ENCODE measurements at regions not wholly inside any gene's neighbourhood (a gene's known extent, or its start where the extent isn't known, plus 50 kb on each side); places are given as distances from the start of the nearest gene placed in this dataset.

GRCh38 chr12:71007781-71008404, 87.4 kb upstream of the PTPRR start:
- DNase-seq = no peak
- Histone ChIP-seq H3K4me1 (ENCODE audit: control insufficient read depth in 1 of 2, insufficient read depth in 2 of 2, low read length in 2 of 2) (no peaks in the 10 kb centered on the region), H3K27ac (ENCODE audit: low read depth in 1 of 2, low read length in 2 of 2) (no peak overlapping the region), H3K36me3 (ENCODE audit: control insufficient read depth in 1 of 2, insufficient read depth in 2 of 2, low read length in 1 of 2) (no peaks in the 10 kb centered on the region), H3K4me3 (ENCODE audit: low read length in 2 of 2) (no peak overlapping the region), H3K9me3 (ENCODE audit: control insufficient read depth, low read length) (no peaks in the 10 kb centered on the region), H3K27me3 (ENCODE audit: control insufficient read depth in 1 of 2, insufficient read depth in 2 of 2, low read length in 1 of 2) (no peaks in the 10 kb centered on the region)
- no peak for ATAC-seq (ENCODE audit: low FRiP score)
- intact Hi-C loops (cut with DNase I) = no loop called here
- 93 to 95% methylated on average over 2 of the region's 2 CpGs for WGBS, 2 donors

GRCh38 chr12:71007020-71007419, 86.5 kb upstream of the PTPRR start:
- no peak overlapping the region for H3K4me3 ChIP-seq (ENCODE audit: low read length in 2 of 2)
- H3K27me3 ChIP-seq (ENCODE audit: control insufficient read depth in 1 of 2, insufficient read depth in 2 of 2, low read length in 1 of 2) = no peaks in the 10 kb centered on the region
- no peaks in the 10 kb centered on the region for H3K9me3 ChIP-seq (ENCODE audit: control insufficient read depth, low read length)
- no peaks in the 10 kb centered on the region for H3K36me3 ChIP-seq (ENCODE audit: control insufficient read depth in 1 of 2, insufficient read depth in 2 of 2, low read length in 1 of 2)
- intact Hi-C loops (cut with DNase I) = no loop called here
- no peaks in the 10 kb centered on the region for H3K4me1 ChIP-seq (ENCODE audit: control insufficient read depth in 1 of 2, insufficient read depth in 2 of 2, low read length in 2 of 2)
- no peak for ATAC-seq (ENCODE audit: low FRiP score)
- DNase-seq = no peak
- 80 to 86% methylated on average over 3 of the region's 3 CpGs for WGBS, 2 donors
- no peak overlapping the region for H3K27ac ChIP-seq (ENCODE audit: low read depth in 1 of 2, low read length in 2 of 2)

- Histone ChIP-seq H3K9me3 (ENCODE audit: control insufficient read depth, low read length) (no peaks in the 10 kb centered on the region), H3K4me1 (ENCODE audit: control insufficient read depth in 1 of 2, insufficient read depth in 2 of 2, low read length in 2 of 2) (peaks cover 0 to 11% of the 10 kb centered on the region in 2 donors), H3K4me3 (ENCODE audit: low read length in 2 of 2) (no peak overlapping the region), H3K36me3 (ENCODE audit: control insufficient read depth in 1 of 2, insufficient read depth in 2 of 2, low read length in 1 of 2) (no peaks in the 10 kb centered on the region), H3K27ac (ENCODE audit: low read depth in 1 of 2, low read length in 2 of 2) (no peak overlapping the region), H3K27me3 (ENCODE audit: control insufficient read depth in 1 of 2, insufficient read depth in 2 of 2, low read length in 1 of 2) (no peaks in the 10 kb centered on the region)
- no peak for DNase-seq
- no peak for ATAC-seq (ENCODE audit: low FRiP score)
- 91 to 94% methylated on average over 3 of the region's 3 CpGs for WGBS, 2 donors
- intact Hi-C loops (cut with DNase I) = no loop called here
These were observed 84.6 kb upstream of the PTPRR start for GRCh38 chr12:71005166-71005565.

- DNase-seq (no peak), ATAC-seq (ENCODE audit: low FRiP score) (no peak)
- H3K9me3 ChIP-seq (ENCODE audit: control insufficient read depth, low read length) = no peaks in the 10 kb centered on the region
- H3K27me3 ChIP-seq (ENCODE audit: control insufficient read depth in 1 of 2, insufficient read depth in 2 of 2, low read length in 1 of 2) = no peaks in the 10 kb centered on the region
- 93 to 97% methylated on average over 4 of the region's 4 CpGs for WGBS, 2 donors
- H3K4me3 ChIP-seq (ENCODE audit: low read length in 2 of 2) = no peak overlapping the region
- intact Hi-C loops (cut with DNase I) = no loop called here
- H3K27ac ChIP-seq (ENCODE audit: low read depth in 1 of 2, low read length in 2 of 2) = no peak overlapping the region
- H3K36me3 ChIP-seq (ENCODE audit: control insufficient read depth in 1 of 2, insufficient read depth in 2 of 2, low read length in 1 of 2) = no peaks in the 10 kb centered on the region
- peaks cover 0 to 11% of the 10 kb centered on the region in 2 donors for H3K4me1 ChIP-seq (ENCODE audit: control insufficient read depth in 1 of 2, insufficient read depth in 2 of 2, low read length in 2 of 2)
These were observed 84.0 kb upstream of the PTPRR start for GRCh38 chr12:71004578-71004977.

- no peak for DNase-seq
These were observed 80.2 kb upstream of the PTPRR start for GRCh38 chr12:71000748-71001147.

GRCh38 chr12:71000255-71000654, 79.7 kb upstream of the PTPRR start:
- no peak for ATAC-seq (ENCODE audit: low FRiP score)

More at GRCh38 chr12:71000748-71001147, 80.2 kb upstream of the PTPRR start:
- Histone ChIP-seq H3K27ac (ENCODE audit: low read depth in 1 of 2, low read length in 2 of 2) (peak overlapping the region; percentile 82 to 95), H3K4me1 (ENCODE audit: control insufficient read depth in 1 of 2, insufficient read depth in 2 of 2, low read length in 2 of 2) (peaks cover 0 to 11% of the 10 kb centered on the region in 2 donors), H3K27me3 (ENCODE audit: control insufficient read depth in 1 of 2, insufficient read depth in 2 of 2, low read length in 1 of 2) (no peaks in the 10 kb centered on the region), H3K36me3 (ENCODE audit: control insufficient read depth in 1 of 2, insufficient read depth in 2 of 2, low read length in 1 of 2) (no peaks in the 10 kb centered on the region), H3K9me3 (ENCODE audit: control insufficient read depth, low read length) (no peaks in the 10 kb centered on the region), H3K4me3 (ENCODE audit: low read length in 2 of 2) (no peak overlapping the region)
- peak; percentile 70 for ATAC-seq (ENCODE audit: low FRiP score)
- WGBS, 2 donors = 3 to 5% methylated on average over 1 of the region's 1 CpG
- intact Hi-C loops (cut with DNase I) = no loop called here

GRCh38 chr12:70994217-70994788, 73.8 kb upstream of the PTPRR start:
- ATAC-seq (ENCODE audit: low FRiP score) (peak; percentile 87), DNase-seq (no peak)
- WGBS, 2 donors = 12 to 21% methylated on average over 5 of the region's 5 CpGs
- no peaks in the 10 kb centered on the region for H3K36me3 ChIP-seq (ENCODE audit: control insufficient read depth in 1 of 2, insufficient read depth in 2 of 2, low read length in 1 of 2)
- H3K27ac ChIP-seq (ENCODE audit: low read depth in 1 of 2, low read length in 2 of 2) = peak overlapping the region; percentile 79 to 83
- H3K27me3 ChIP-seq (ENCODE audit: control insufficient read depth in 1 of 2, insufficient read depth in 2 of 2, low read length in 1 of 2) = no peaks in the 10 kb centered on the region
- intact Hi-C loops (cut with DNase I) = loop anchor here in 1 of 2 donors (5.0 kb wide), 1 partner anchor 747 kb away; no protein-coding TSS in a partner anchor
- no peaks in the 10 kb centered on the region for H3K9me3 ChIP-seq (ENCODE audit: control insufficient read depth, low read length)
- H3K4me1 ChIP-seq (ENCODE audit: control insufficient read depth in 1 of 2, insufficient read depth in 2 of 2, low read length in 2 of 2) = peaks cover 5 to 8% of the 10 kb centered on the region in 2 donors
- no peak overlapping the region for H3K4me3 ChIP-seq (ENCODE audit: low read length in 2 of 2)

More at GRCh38 chr12:71000255-71000654, 79.7 kb upstream of the PTPRR start:
- Histone ChIP-seq H3K27ac (ENCODE audit: low read depth in 1 of 2, low read length in 2 of 2) (peak overlapping the region; percentile 82 to 95), H3K36me3 (ENCODE audit: control insufficient read depth in 1 of 2, insufficient read depth in 2 of 2, low read length in 1 of 2) (no peaks in the 10 kb centered on the region), H3K4me1 (ENCODE audit: control insufficient read depth in 1 of 2, insufficient read depth in 2 of 2, low read length in 2 of 2) (peaks cover 0 to 12% of the 10 kb centered on the region in 2 donors), H3K9me3 (ENCODE audit: control insufficient read depth, low read length) (no peaks in the 10 kb centered on the region), H3K4me3 (ENCODE audit: low read length in 2 of 2) (no peak overlapping the region), H3K27me3 (ENCODE audit: control insufficient read depth in 1 of 2, insufficient read depth in 2 of 2, low read length in 1 of 2) (no peaks in the 10 kb centered on the region)
- intact Hi-C loops (cut with DNase I) = no loop called here
- 20 to 32% methylated on average over 2 of the region's 2 CpGs for WGBS, 2 donors
- no peak for DNase-seq

- DNase-seq (no peak), ATAC-seq (ENCODE audit: low FRiP score) (no peak)
- no peaks in the 10 kb centered on the region for H3K36me3 ChIP-seq (ENCODE audit: control insufficient read depth in 1 of 2, insufficient read depth in 2 of 2, low read length in 1 of 2)
- H3K4me1 ChIP-seq (ENCODE audit: control insufficient read depth in 1 of 2, insufficient read depth in 2 of 2, low read length in 2 of 2) = peaks cover 0 to 2% of the 10 kb centered on the region in 2 donors
- H3K27me3 ChIP-seq (ENCODE audit: control insufficient read depth in 1 of 2, insufficient read depth in 2 of 2, low read length in 1 of 2) = no peaks in the 10 kb centered on the region
- H3K4me3 ChIP-seq (ENCODE audit: low read length in 2 of 2) = no peak overlapping the region
- no peak overlapping the region for H3K27ac ChIP-seq (ENCODE audit: low read depth in 1 of 2, low read length in 2 of 2)
- intact Hi-C loops (cut with DNase I) = no loop called here
- 19 to 32% methylated on average over 2 of the region's 2 CpGs for WGBS, 2 donors
- no peaks in the 10 kb centered on the region for H3K9me3 ChIP-seq (ENCODE audit: control insufficient read depth, low read length)
These were observed 68.7 kb upstream of the PTPRR start for GRCh38 chr12:70989232-70989631.

- Histone ChIP-seq H3K4me3 (ENCODE audit: low read length in 2 of 2) (no peak overlapping the region), H3K27ac (ENCODE audit: low read depth in 1 of 2, low read length in 2 of 2) (no peak overlapping the region), H3K27me3 (ENCODE audit: control insufficient read depth in 1 of 2, insufficient read depth in 2 of 2, low read length in 1 of 2) (no peaks in the 10 kb centered on the region), H3K4me1 (ENCODE audit: control insufficient read depth in 1 of 2, insufficient read depth in 2 of 2, low read length in 2 of 2) (no peaks in the 10 kb centered on the region), H3K9me3 (ENCODE audit: control insufficient read depth, low read length) (no peaks in the 10 kb centered on the region), H3K36me3 (ENCODE audit: control insufficient read depth in 1 of 2, insufficient read depth in 2 of 2, low read length in 1 of 2) (no peaks in the 10 kb centered on the region)
- 49 to 53% methylated on average over 1 of the region's 1 CpG for WGBS, 2 donors
- ATAC-seq (ENCODE audit: low FRiP score) (no peak), DNase-seq (no peak)
- intact Hi-C loops (cut with DNase I) = no loop called here
These were observed 65.3 kb upstream of the PTPRR start for GRCh38 chr12:70985850-70986249.
